GM12872 (cell line): ENCODE measurements at regions not wholly inside any gene's neighbourhood (a gene's known extent, or its start where the extent isn't known, plus 50 kb on each side); places are given as distances from the start of the nearest gene placed in this dataset.

ENCODE experiments used
- TF ChIP-seq, protein P1 (sequence below): IDR thresholded peaks from 3 replicates; pipeline ENCODE4 v1.5.1; 2011; ENCODE audit warnings: low read depth, mild to moderate bottlenecking, low read length, moderate library complexity; ENCODE audit not compliant: insufficient read depth

DNA sequence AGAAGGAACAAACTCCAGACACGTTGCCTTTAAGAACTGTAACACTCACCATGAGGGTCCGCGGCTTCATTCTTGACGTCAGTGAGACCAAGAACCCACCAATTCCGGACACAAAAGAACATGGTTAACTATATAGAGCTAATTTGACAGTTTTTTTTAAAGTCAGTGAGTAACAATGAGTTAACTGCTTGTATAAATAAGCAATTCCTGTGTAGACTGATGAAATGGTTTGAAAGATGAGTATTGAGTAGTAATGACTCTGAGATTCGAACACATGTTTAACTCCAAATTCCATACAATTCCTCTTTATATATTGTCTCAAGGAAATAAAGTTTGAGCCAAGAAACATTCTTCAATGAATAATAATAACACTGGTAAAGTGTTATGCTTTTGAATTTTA is 478.0 kb downstream of the MMUT start:
- TF ChIP-seq, protein P1, sequence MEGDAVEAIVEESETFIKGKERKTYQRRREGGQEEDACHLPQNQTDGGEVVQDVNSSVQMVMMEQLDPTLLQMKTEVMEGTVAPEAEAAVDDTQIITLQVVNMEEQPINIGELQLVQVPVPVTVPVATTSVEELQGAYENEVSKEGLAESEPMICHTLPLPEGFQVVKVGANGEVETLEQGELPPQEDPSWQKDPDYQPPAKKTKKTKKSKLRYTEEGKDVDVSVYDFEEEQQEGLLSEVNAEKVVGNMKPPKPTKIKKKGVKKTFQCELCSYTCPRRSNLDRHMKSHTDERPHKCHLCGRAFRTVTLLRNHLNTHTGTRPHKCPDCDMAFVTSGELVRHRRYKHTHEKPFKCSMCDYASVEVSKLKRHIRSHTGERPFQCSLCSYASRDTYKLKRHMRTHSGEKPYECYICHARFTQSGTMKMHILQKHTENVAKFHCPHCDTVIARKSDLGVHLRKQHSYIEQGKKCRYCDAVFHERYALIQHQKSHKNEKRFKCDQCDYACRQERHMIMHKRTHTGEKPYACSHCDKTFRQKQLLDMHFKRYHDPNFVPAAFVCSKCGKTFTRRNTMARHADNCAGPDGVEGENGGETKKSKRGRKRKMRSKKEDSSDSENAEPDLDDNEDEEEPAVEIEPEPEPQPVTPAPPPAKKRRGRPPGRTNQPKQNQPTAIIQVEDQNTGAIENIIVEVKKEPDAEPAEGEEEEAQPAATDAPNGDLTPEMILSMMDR = no peak

DNA sequence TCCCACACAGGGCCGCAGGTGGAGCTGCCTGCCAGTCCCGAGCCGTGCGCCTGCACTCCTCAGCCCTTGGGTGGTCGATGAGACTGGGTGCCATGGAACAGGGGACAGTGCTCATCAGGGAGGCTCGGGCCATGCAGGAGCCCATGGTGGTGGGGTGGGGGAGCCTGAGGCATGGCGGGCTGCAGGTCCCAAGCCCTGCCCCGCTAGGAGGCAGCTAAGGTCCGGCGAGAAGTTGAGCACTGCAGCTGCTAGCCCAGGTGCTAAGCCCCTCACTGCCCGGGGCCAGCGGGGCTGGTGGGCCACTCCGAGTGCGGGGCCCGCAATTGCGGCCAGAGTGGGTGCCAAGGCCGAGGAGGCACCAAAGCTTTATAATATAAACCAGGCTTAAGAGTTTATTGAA is 479.7 kb downstream of the MMUT start:
- TF ChIP-seq, protein P1 = no peak

- TF ChIP-seq, protein P1 = no peak
Observed at GRCh38 chr6:48979806-48980205, 483.2 kb downstream of the MMUT start.

- TF ChIP-seq, protein P1 = no peak
Observed at GRCh38 chr6:48979085-48979484, 484.0 kb downstream of the MMUT start.

- TF ChIP-seq, protein P1 = no peak
Observed at GRCh38 chr6:48978016-48978415, 485.0 kb downstream of the MMUT start.

DNA sequence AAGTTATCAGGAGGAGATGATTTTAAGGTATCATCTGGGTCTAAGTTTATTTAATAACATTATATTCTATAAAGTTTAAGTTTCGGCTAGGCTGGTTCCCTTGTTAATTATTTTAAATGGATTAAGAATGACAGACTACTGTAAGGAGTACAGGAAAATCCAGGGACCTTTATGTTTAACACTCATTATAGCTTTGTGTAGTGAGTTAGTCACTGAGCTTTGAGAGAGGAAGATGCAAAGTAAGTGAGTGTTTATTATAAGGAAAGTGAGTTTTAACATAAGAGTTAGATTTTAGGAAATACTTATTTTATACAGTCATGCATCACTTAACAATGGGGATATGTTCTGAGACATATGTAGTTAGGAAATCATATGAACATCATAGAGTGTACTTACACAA is 485.5 kb downstream of the MMUT start:
- TF ChIP-seq, protein P1 = no peak

DNA sequence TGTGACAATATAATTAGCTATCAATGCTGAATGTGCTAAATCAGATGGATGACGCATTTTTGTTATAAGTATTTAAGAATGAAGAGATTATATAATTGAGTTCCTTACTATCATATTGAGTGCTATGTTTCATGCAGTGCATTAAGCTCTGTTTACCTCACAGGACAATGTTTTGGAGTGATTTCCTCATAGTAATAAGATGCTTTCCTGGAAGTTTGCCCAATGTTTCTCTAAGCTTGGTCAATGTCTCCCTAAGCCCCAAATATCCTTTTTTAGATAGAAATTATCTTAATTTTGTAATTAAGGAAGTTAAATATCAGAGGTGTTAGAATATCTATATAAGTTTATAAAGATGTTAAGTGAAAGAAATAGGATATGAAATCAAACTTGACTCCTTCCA is 489.6 kb downstream of the MMUT start:
- TF ChIP-seq, protein P1 = no peak

GRCh38 chr6:48961781-48962415 is 501.2 kb downstream of the MMUT start:
- TF ChIP-seq, protein P1 = no peak
